DOHH2 (cell line): ENCODE measurements at regions not wholly inside any gene's neighbourhood (a gene's known extent, or its start where the extent isn't known, plus 50 kb on each side); places are given as distances from the start of the nearest gene placed in this dataset.
A peak's percentile ranks its signal among the peaks of the same experiment; 100 is the strongest.

Source experiments
- H3F3A ChIP-seq: fragments of 200-600 bp; sonication (generic), shearing (Covaris generic); 2 replicates; pipeline ENCODE4 v1.6.0; 2016; ENCODE audit warnings: antibody characterized with exemption, mild to moderate bottlenecking; ENCODE audit not compliant: control insufficient read depth, insufficient read depth
- H3K27ac ChIP-seq: fragments of 200-600 bp; sonication (generic); 2 replicates; pipeline ENCODE4 v1.5.1; 2014; ENCODE audit warnings: low read depth, mild to moderate bottlenecking, low read length, moderate library complexity
- H3K27me3 ChIP-seq: fragments of 200-600 bp; sonication (generic); 2 replicates; pipeline ENCODE4 v1.6.1; 2014; ENCODE audit warnings: mild to moderate bottlenecking, low read length, mixed read lengths; ENCODE audit not compliant: control insufficient read depth
- H3K36me3 ChIP-seq: fragments of 200-600 bp; sonication (generic); 2 replicates; pipeline ENCODE4 v1.6.1; 2014; ENCODE audit warnings: mild to moderate bottlenecking, low read length, moderate library complexity, mixed read lengths; ENCODE audit not compliant: control insufficient read depth
- H3K4me1 ChIP-seq: fragments of 200-600 bp; sonication (generic); 2 replicates; pipeline ENCODE4 v1.6.1; 2014; ENCODE audit warnings: mild to moderate bottlenecking, low read length, mixed read lengths; ENCODE audit not compliant: control insufficient read depth
- H3K4me2 ChIP-seq: fragments of 200-600 bp; sonication (generic); 2 replicates; pipeline ENCODE4 v1.6.0; 2014; ENCODE audit warnings: mild to moderate bottlenecking, low read length, moderate library complexity
- H3K4me3 ChIP-seq: fragments of 200-600 bp; sonication (generic); 2 replicates; pipeline ENCODE4 v1.5.1; 2014; ENCODE audit warnings: mild to moderate bottlenecking, low read length, mixed read lengths
- H3K79me2 ChIP-seq: fragments of 200-600 bp; sonication (generic); 2 replicates; pipeline ENCODE4 v1.6.1; 2014; ENCODE audit warnings: mild to moderate bottlenecking, low read length, mixed read lengths; ENCODE audit not compliant: control insufficient read depth
- H3K9me2 ChIP-seq: fragments of 200-600 bp; sonication (generic); replicated peaks from 2 replicates; pipeline ENCODE4 v1.6.1; 2014; ENCODE audit warnings: mild to moderate bottlenecking, low read length, mixed read lengths; ENCODE audit not compliant: control insufficient read depth
- H3K9me3 ChIP-seq: fragments of 200-600 bp; sonication (generic); 2 replicates; pipeline ENCODE4 v1.6.1; 2014; ENCODE audit warnings: antibody characterized with exemption, low read length, mixed read lengths; ENCODE audit not compliant: control insufficient read depth, insufficient read depth
- H4K20me1 ChIP-seq: fragments of 200-600 bp; sonication (generic); 2 replicates; pipeline ENCODE4 v1.6.0; 2014; ENCODE audit warnings: low read depth, mild to moderate bottlenecking, antibody characterized with exemption, low read length, moderate library complexity; ENCODE audit not compliant: control insufficient read depth, insufficient read depth
- CTCF ChIP-seq: fragments of 200-600 bp; sonication (generic); IDR thresholded peaks from one replicate; pipeline ENCODE4 v1.5.1; 2014; ENCODE audit warnings: antibody characterized with exemption, mild to moderate bottlenecking, low read depth, low read length; ENCODE audit not compliant: poor library complexity, severe bottlenecking
- EZH2phosphoT487 ChIP-seq: fragments of 200-600 bp; sonication (generic); IDR thresholded peaks from 2 replicates; pipeline ENCODE4 v1.6.1; 2017; ENCODE audit warnings: borderline replicate concordance, mild to moderate bottlenecking, antibody characterized with exemption, low read length, moderate library complexity, mixed read lengths

GRCh38 chr3:137946356-137946973 is 63.5 kb upstream of the CLDN18 start:
- TF ChIP-seq EZH2phosphoT487 (no peak), CTCF (peak; percentile 82)
- Histone ChIP-seq H3K4me3 (no peak overlapping the region), H3K9me2 (no peaks in the 10 kb centered on the region), H3K27ac (no peak overlapping the region), H3K9me3 (no peaks in the 10 kb centered on the region), H3K4me1 (no peaks in the 10 kb centered on the region), H3K36me3 (no peaks in the 10 kb centered on the region), H3K79me2 (no peaks in the 10 kb centered on the region), H3K4me2 (no peak overlapping the region), H3F3A (no peaks in the 10 kb centered on the region), H3K27me3 (no peaks in the 10 kb centered on the region), H4K20me1 (no peaks in the 10 kb centered on the region)

DNA sequence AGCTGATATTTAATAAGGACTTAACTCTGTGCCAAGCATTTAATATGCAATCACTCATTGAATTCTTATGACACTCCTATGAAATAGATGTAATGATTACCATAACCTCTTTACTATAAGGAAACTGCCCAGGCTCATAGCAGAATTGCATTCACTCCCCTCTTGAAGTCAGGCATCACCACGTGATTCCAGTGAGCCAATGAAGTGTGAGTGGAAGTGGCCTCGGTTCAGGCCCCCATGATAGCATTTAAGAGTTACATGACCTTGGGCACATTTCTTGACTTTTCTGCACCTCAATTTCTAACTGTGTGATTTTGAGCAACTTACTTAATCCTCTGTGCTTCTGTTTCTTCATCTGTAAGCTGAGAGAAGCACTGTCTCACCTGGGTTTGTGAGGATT is 62.8 kb upstream of the CLDN18 start:
- no peak overlapping the region for H3K4me2 ChIP-seq
- no peaks in the 10 kb centered on the region for H3F3A ChIP-seq
- no peak overlapping the region for H3K27ac ChIP-seq
- H3K9me2 ChIP-seq, result no peaks in the 10 kb centered on the region
- no peaks in the 10 kb centered on the region for H3K27me3 ChIP-seq
- H3K9me3 ChIP-seq, result no peaks in the 10 kb centered on the region
- TF ChIP-seq EZH2phosphoT487, result no peak
- no peak for TF ChIP-seq CTCF
- H3K36me3 ChIP-seq, result no peaks in the 10 kb centered on the region
- no peaks in the 10 kb centered on the region for H3K4me1 ChIP-seq
- H3K4me3 ChIP-seq, result no peak overlapping the region
- no peaks in the 10 kb centered on the region for H3K79me2 ChIP-seq
- no peaks in the 10 kb centered on the region for H4K20me1 ChIP-seq

DNA sequence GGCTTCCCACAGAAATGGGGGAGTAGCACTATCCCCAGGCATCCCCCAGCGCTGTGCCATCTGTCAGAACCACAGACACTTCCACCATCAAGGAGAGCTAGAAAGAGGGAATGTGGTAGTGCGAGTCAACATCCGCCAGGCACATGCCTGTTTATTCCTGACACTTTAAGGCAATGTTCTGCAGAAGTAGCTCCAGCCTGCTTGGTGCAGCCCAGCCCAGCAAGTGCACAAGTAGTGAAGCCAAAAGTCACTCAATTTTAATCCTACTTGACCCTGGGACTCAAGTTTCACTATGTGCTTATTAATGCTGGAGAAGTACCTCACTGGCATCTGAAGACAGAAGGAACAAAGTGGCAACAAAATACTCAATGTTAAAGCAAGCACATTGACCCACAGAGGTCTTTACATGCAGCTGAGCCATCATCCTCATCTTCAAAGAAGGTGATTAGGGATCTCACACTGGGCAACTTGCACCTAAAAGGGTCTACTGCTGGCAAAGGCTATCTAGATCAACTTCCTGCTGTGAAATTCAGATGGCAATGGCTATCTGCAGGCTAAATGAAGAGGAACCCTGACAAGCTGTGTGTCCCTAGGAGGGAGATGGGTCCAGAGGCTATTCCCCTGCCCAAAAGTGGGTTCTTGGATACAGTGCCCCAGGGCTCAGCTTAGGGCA is 61.4 kb upstream of the CLDN18 start:
- Histone ChIP-seq H3K9me2 (no peaks in the 10 kb centered on the region), H4K20me1 (no peaks in the 10 kb centered on the region), H3K79me2 (no peaks in the 10 kb centered on the region), H3K4me1 (no peaks in the 10 kb centered on the region), H3K36me3 (no peaks in the 10 kb centered on the region), H3K4me3 (no peak overlapping the region), H3K4me2 (no peak overlapping the region), H3F3A (no peaks in the 10 kb centered on the region), H3K9me3 (no peaks in the 10 kb centered on the region), H3K27ac (no peak overlapping the region), H3K27me3 (no peaks in the 10 kb centered on the region)
- TF ChIP-seq EZH2phosphoT487, result no peak
- TF ChIP-seq CTCF, result no peak
